ENCODE measurements at regions not wholly inside any gene's neighbourhood (a gene's known extent, or its start where the extent isn't known, plus 50 kb on each side); places are given as distances from the start of the nearest gene placed in this dataset.
A peak's percentile ranks its signal among the peaks of the same experiment; 100 is the strongest.

DNA sequence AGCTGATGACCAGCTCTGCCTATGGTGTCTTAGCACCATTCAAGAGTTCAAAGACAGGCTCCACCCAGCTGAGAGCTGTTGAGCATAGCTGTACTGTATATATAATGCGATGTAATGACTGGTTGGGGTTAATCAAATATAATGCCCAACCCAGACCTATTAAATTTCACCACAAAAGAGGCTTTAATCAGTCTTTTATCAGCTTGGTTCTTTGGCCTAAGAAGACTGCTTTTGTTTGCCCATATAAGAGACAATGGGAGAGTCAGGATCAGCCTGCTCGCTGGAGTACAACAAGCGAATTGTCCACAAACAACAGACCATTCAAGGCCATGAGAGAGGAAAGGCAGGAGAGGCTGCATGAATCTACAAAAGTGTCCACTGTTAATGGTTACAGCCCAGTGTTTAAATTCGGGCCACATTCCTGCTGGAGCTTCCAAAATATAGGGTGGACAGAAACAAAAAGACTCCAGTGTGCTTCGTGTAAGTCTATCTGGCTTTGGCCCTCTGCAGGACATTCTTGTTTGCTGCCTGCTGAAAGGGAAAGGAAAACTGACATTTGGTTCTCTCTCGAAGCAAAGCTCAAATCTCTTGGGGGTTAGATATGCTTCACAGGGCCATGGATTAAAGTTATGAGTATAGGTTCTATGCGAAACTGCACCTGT lies 109.2 kb upstream of the FOXN2 start:
- TF ChIP-seq STAT1 (IDR thresholded peaks at IDR 0.05; ENCODE audit: unreplicated experiment) = no peak
- no peak for TF ChIP-seq POLR2AphosphoS5 (IDR thresholded peaks at IDR 0.05; ENCODE audit: low read depth)
- peak in 1 of 2 experiments; percentile 16; a peak in 3 of 4 replicates for TF ChIP-seq CTCF (conservative IDR thresholded peaks at IDR 0.05; ENCODE audit: low read depth in 2 of 2)
- TF ChIP-seq CREB1 (CRISPR knock-in tag; IDR thresholded peaks at IDR 0.05; ENCODE audit: low read depth) = no peak
- TF ChIP-seq EZH2phosphoT487 (IDR thresholded peaks at IDR 0.05; ENCODE audit: unreplicated experiment) = no peak

Data from GM23338 (cell line).